HepG2 (cell line): ENCODE measurements at regions not wholly inside any gene's neighbourhood (a gene's known extent, or its start where the extent isn't known, plus 50 kb on each side); places are given as distances from the start of the nearest gene placed in this dataset.

Experiments used
- ATAC-seq: fragments of 200-7000 bp; cut with Tn5 transposase; 3 replicates; pipeline ENCODE4 v1.9.1; 2020; ENCODE audit warnings: mild to moderate bottlenecking, moderate library complexity
- BruUV-seq: library from RNA; stranded (reverse); fragments of 400-500 nt; replicated peaks from 2 replicates; lab custom pipeline; 2021; lab: Mats Ljungman, UMichigan
- CTCF ChIA-PET: fragments of 300-600 bp; formaldehyde crosslinking; extraction: SDS; loops from one replicate; lab custom pipeline; 2021; ENCODE audit warnings: low total read pairs, inconsistent platforms, low intra/inter-chr PET ratio; lab: Yijun Ruan, JAX
- POLR2A ChIA-PET: fragments of 350-600 bp; sonication (Branson Sonifier 250); formaldehyde crosslinking; loops from one replicate; lab custom pipeline; 2020; ENCODE audit warnings: antibody characterized with exemption, inconsistent platforms; lab: Yijun Ruan, JAX
- DNase-seq: peaks from one replicate; pipeline ENCODE4 v3.0.0-alpha.2; 2015; ENCODE audit warnings: low spot score
- FAIRE-seq: peaks from 3 replicates; lab custom pipeline; 2011; peaks lifted over from hg19 to GRCh38; lab: Jason Lieb, UNC
- H2AFZ ChIP-seq: one replicate; pipeline ENCODE4 v1.6.1; 2011; ENCODE audit warnings: low read length, inconsistent platforms
- H3K27ac ChIP-seq: fragments of 300-600 bp; 3 replicates; pipeline ENCODE4 v1.8.0; 2011; ENCODE audit warnings: mixed run types, mild to moderate bottlenecking, mixed read lengths, low read length, inconsistent platforms; ENCODE audit not compliant: insufficient read depth; ENCODE audit errors: extremely low read length
- H3K27me3 ChIP-seq, 2 experiments: fragments of 200-600 bp in 1 of 2; 2 replicates in 1 of 2; 3 replicates in 1 of 2; pipeline versions ENCODE4 v1.6.0 to v1.8.0; 2011; ENCODE audit warnings: low read length in 2 of 2, mild to moderate bottlenecking in 2 of 2, moderate library complexity in 2 of 2, inconsistent platforms in 1 of 2; ENCODE audit not compliant: insufficient read depth in 2 of 2, control insufficient read depth in 1 of 2
- H3K36me3 ChIP-seq, 2 experiments: fragments of 200-600 bp in 1 of 2; replicated peaks in 1 of 2; 2 replicates in 1 of 2; 3 replicates in 1 of 2; pipeline versions ENCODE4 v1.5.1 to v1.8.0; 2011; ENCODE audit warnings: low read length in 2 of 2, inconsistent platforms in 1 of 2; ENCODE audit not compliant: insufficient read depth in 2 of 2, control insufficient read depth in 1 of 2
- H3K4me1 ChIP-seq: 2 replicates; pipeline ENCODE4 v1.5.1; 2012; ENCODE audit warnings: low read length, inconsistent platforms; ENCODE audit not compliant: insufficient read depth
- H3K4me2 ChIP-seq: 2 replicates; pipeline ENCODE4 v1.6.0; 2011; ENCODE audit warnings: low read depth, low read length, inconsistent platforms
- H3K4me3 ChIP-seq, 3 experiments: fragments of 200-600 bp in 1 of 3; sonication (generic), shearing (Covaris generic) in 1 of 3; replicated peaks in 1 of 3; 2 replicates each; pipeline ENCODE4 v1.5.1; 2011 to 2016; ENCODE audit warnings: low read length in 3 of 3, inconsistent platforms in 2 of 3, low read depth in 2 of 3, mild to moderate bottlenecking in 2 of 3, control low read depth in 1 of 3, mixed read lengths in 1 of 3; ENCODE audit not compliant: insufficient read depth in 1 of 3
- H3K79me2 ChIP-seq: one replicate; pipeline ENCODE4 v1.6.1; 2011; ENCODE audit warnings: low read length, inconsistent platforms; ENCODE audit not compliant: insufficient read depth
- H3K9ac ChIP-seq: 2 replicates; pipeline ENCODE4 v1.6.0; 2011; ENCODE audit warnings: mild to moderate bottlenecking, low read depth, low read length, inconsistent platforms; ENCODE audit not compliant: insufficient read depth
- H3K9me3 ChIP-seq: 2 replicates; pipeline ENCODE4 v1.5.1; 2012; ENCODE audit warnings: mild to moderate bottlenecking, low read length
- H4K20me1 ChIP-seq: 2 replicates; pipeline ENCODE4 v1.6.0; 2011; ENCODE audit warnings: inconsistent platforms, mild to moderate bottlenecking, low read length, moderate library complexity; ENCODE audit not compliant: insufficient read depth
- ARID3A ChIP-seq: IDR thresholded peaks from 2 replicates; pipeline ENCODE4 v1.6.1; 2012; ENCODE audit warnings: low read depth, low read length, improper control_type of control experiment
- BORCS8-MEF2B ChIP-seq: sonication (generic); formaldehyde crosslinking; IDR thresholded peaks from 2 replicates; pipeline ENCODE4 v1.8.0; 2022; ENCODE audit warnings: mild to moderate bottlenecking, missing genetic modification reagents
- CENPX ChIP-seq: sonication (generic); formaldehyde crosslinking; IDR thresholded peaks from 2 replicates; pipeline ENCODE4 v1.9.0; 2021; ENCODE audit warnings: mild to moderate bottlenecking, missing genetic modification reagents, moderate library complexity
- FOXC1 ChIP-seq: sonication (generic); formaldehyde crosslinking; IDR thresholded peaks from 2 replicates; pipeline ENCODE4 v1.8.0; 2022; ENCODE audit warnings: mild to moderate bottlenecking, missing genetic modification reagents, borderline replicate concordance
- IKZF5 ChIP-seq: IDR thresholded peaks from 2 replicates; pipeline ENCODE4 v1.6.1; 2018; ENCODE audit warnings: missing genetic modification reagents, mild to moderate bottlenecking, missing compliant biosample characterization
- POLR2G ChIP-seq: fragments of 200-400 bp; formaldehyde crosslinking; IDR thresholded peaks from 2 replicates; pipeline ENCODE4 v1.6.1; 2018; ENCODE audit warnings: mild to moderate bottlenecking, low read depth, low read length, moderate library complexity
- SCMH1 ChIP-seq: sonication (generic); formaldehyde crosslinking; IDR thresholded peaks from 2 replicates; pipeline ENCODE4 v1.9.0; 2021; ENCODE audit warnings: missing genetic modification reagents, mild to moderate bottlenecking, borderline replicate concordance
- TFE3 ChIP-seq: IDR thresholded peaks from 2 replicates; pipeline ENCODE4 v1.6.1; 2016
- TIGD3 ChIP-seq: sonication (generic); formaldehyde crosslinking; IDR thresholded peaks from 2 replicates; pipeline ENCODE4 v1.5.1; 2020; ENCODE audit warnings: mild to moderate bottlenecking, missing genetic modification reagents, borderline replicate concordance
- ZNF776 ChIP-seq: sonication (generic); formaldehyde crosslinking; IDR thresholded peaks from 2 replicates; pipeline ENCODE4 v1.4.0; 2020; ENCODE audit warnings: mild to moderate bottlenecking, missing genetic modification reagents
- ZNF879 ChIP-seq: sonication (generic); formaldehyde crosslinking; IDR thresholded peaks from 2 replicates; pipeline ENCODE4 v1.8.1; 2023; ENCODE audit warnings: missing genetic modification reagents
- in situ Hi-C: cut with HindIII; loops from 2 replicates; pipeline ENCODE4 v1.10.0; 2017; ENCODE audit warnings: low pct_unique_long_range_greater_than_20kb; ENCODE audit not compliant: extremely low pct_ligation_motif_present
- intact Hi-C: fragments of 100-400 bp; cut with micrococcal nuclease; formaldehyde crosslinking; loops from one replicate; pipeline ENCODE4 v1.10.0; 2022; ENCODE audit not compliant: unreplicated experiment
- TF ChIP-seq, protein P1 (sequence below): sonication (generic); formaldehyde crosslinking; IDR thresholded peaks from 2 replicates; pipeline ENCODE4 v1.5.0; 2020; ENCODE audit warnings: missing genetic modification reagents
- TF ChIP-seq, protein P2 (sequence below): sonication (generic); formaldehyde crosslinking; IDR thresholded peaks from 2 replicates; pipeline ENCODE4 v1.5.0; 2020; ENCODE audit warnings: missing genetic modification reagents, mild to moderate bottlenecking, borderline replicate concordance

DNA sequence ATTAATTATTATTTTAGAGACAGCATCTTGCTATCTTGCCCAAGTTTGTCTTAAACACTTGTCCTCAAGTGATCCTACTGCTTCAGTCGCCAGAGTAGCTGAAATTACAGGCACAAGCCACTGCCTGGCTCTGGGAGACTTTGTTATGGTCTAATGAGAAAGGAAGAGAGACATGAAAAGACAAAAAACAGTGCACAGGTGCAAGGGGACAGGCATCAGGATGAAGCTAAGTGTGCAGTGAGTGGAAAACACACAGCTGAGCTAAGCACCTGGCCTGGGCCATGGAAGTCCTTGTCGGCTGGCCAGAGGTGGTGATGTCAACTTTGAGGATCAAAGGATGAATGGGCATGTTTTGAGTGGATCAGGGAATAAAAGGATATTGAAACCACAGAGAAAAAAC is 102.7 kb downstream of the HS3ST1 start (continued):
- TF ChIP-seq, protein P1, sequence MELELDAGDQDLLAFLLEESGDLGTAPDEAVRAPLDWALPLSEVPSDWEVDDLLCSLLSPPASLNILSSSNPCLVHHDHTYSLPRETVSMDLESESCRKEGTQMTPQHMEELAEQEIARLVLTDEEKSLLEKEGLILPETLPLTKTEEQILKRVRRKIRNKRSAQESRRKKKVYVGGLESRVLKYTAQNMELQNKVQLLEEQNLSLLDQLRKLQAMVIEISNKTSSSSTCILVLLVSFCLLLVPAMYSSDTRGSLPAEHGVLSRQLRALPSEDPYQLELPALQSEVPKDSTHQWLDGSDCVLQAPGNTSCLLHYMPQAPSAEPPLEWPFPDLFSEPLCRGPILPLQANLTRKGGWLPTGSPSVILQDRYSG, result no peak

- no TSS peak for BruUV-seq
- no peak overlapping the region for H3K9ac ChIP-seq
- ATAC-seq, result no peak
- H4K20me1 ChIP-seq, result no peaks in the 10 kb centered on the region
- no peak overlapping the region for H3K27ac ChIP-seq
- peaks cover 96% of the 10 kb centered on the region for H3K9me3 ChIP-seq
- POLR2A ChIA-PET, result no interaction called here
- DNase-seq, result no peak
- H3K36me3 ChIP-seq, result no peaks in the 10 kb centered on the region
- TF ChIP-seq BORCS8-MEF2B (CRISPR knock-in tag), result no peak
- no peak for TF ChIP-seq FOXC1
- TF ChIP-seq CENPX (CRISPR knock-in tag), result no peak
- TF ChIP-seq IKZF5 (CRISPR knock-in tag), result no peak
- no peak for TF ChIP-seq POLR2G
- TF ChIP-seq SCMH1, result no peak
- no peak for TF ChIP-seq TIGD3 (CRISPR knock-in tag)
- no peak for TF ChIP-seq ZNF879 (CRISPR knock-in tag)
- no peak for TF ChIP-seq ZNF776 (CRISPR knock-in tag)
- TF ChIP-seq TFE3 (CRISPR knock-in tag), result no peak
- TF ChIP-seq, protein P2, sequence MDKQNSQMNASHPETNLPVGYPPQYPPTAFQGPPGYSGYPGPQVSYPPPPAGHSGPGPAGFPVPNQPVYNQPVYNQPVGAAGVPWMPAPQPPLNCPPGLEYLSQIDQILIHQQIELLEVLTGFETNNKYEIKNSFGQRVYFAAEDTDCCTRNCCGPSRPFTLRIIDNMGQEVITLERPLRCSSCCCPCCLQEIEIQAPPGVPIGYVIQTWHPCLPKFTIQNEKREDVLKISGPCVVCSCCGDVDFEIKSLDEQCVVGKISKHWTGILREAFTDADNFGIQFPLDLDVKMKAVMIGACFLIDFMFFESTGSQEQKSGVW (CRISPR knock-in tag), result no peak
- TF ChIP-seq ARID3A, result no peak
- no peak overlapping the region for H3K4me2 ChIP-seq
- in situ Hi-C loops, result no loop called here
- H3K79me2 ChIP-seq, result no peaks in the 10 kb centered on the region
- H2AFZ ChIP-seq, result no peak overlapping the region
- H3K4me3 ChIP-seq, result no peak overlapping the region
- intact Hi-C loops, result no loop called here
- no peaks in the 10 kb centered on the region for H3K4me1 ChIP-seq
- no peaks in the 10 kb centered on the region for H3K27me3 ChIP-seq
- no peak for FAIRE-seq
- CTCF ChIA-PET, result no interaction called here
Observed at GRCh38 chr4:11323771-11324170, 104.9 kb downstream of the HS3ST1 start.
